A673 (cell line): ENCODE measurements at regions not wholly inside any gene's neighbourhood (a gene's known extent, or its start where the extent isn't known, plus 50 kb on each side); places are given as distances from the start of the nearest gene placed in this dataset.

Experiments used
- BruUV-seq: library from RNA; stranded (reverse); fragments of 400-500 nt; replicated peaks from 2 replicates; lab custom pipeline; 2021; lab: Mats Ljungman, UMichigan
- CTCF ChIA-PET: fragments of 300-600 bp; sonication (Branson Sonifier 250); formaldehyde crosslinking; loops from one replicate; lab custom pipeline; 2022; ENCODE audit warnings: antibody characterized with exemption; lab: Charles Lee
- POLR2A ChIA-PET: fragments of 300-600 bp; sonication (Branson Sonifier 250); formaldehyde crosslinking; loops from one replicate; lab custom pipeline; 2022; ENCODE audit warnings: antibody characterized with exemption; ENCODE audit not compliant: low non-redundant PET; lab: Charles Lee
- DNase-seq: peaks from one replicate; pipeline ENCODE4 v3.0.0-alpha.2; 2015; ENCODE audit warnings: low spot score
- H3K27ac ChIP-seq: fragments of 200-600 bp; sonication (generic); 2 replicates; pipeline ENCODE4 v1.5.1; 2016; ENCODE audit warnings: mixed run types, low read depth, mild to moderate bottlenecking, mixed read lengths, antibody characterized with exemption, low read length; ENCODE audit not compliant: poor library complexity, severe bottlenecking
- H3K27me3 ChIP-seq: fragments of 200-600 bp; sonication (generic); replicated peaks from 2 replicates; pipeline ENCODE4 v1.6.1; 2017; ENCODE audit warnings: mixed run types, low read depth, mild to moderate bottlenecking, mixed read lengths, antibody characterized with exemption, low read length; ENCODE audit not compliant: insufficient read depth, poor library complexity
- H3K36me3 ChIP-seq: fragments of 200-600 bp; sonication (generic); 2 replicates; pipeline ENCODE4 v1.6.1; 2016; ENCODE audit warnings: mixed run types, mild to moderate bottlenecking, mixed read lengths, antibody characterized with exemption, low read length; ENCODE audit not compliant: insufficient read depth, poor library complexity, severe bottlenecking
- H3K4me1 ChIP-seq: fragments of 200-600 bp; sonication (generic); 2 replicates; pipeline ENCODE4 v1.6.1; 2017; ENCODE audit warnings: mixed run types, mild to moderate bottlenecking, mixed read lengths, antibody characterized with exemption, low read length; ENCODE audit not compliant: insufficient read depth, poor library complexity, severe bottlenecking
- H3K4me3 ChIP-seq: fragments of 200-600 bp; sonication (generic); 2 replicates; pipeline ENCODE4 v1.5.1; 2016; ENCODE audit warnings: low read depth, mixed run types, mild to moderate bottlenecking, mixed read lengths, low read length; ENCODE audit not compliant: poor library complexity, severe bottlenecking
- H3K9me3 ChIP-seq: fragments of 200-600 bp; sonication (generic); 2 replicates; pipeline ENCODE4 v1.6.1; 2016; ENCODE audit warnings: mixed run types, low read depth, mild to moderate bottlenecking, mixed read lengths, antibody characterized with exemption, low read length; ENCODE audit not compliant: poor library complexity, severe bottlenecking
- EZH2 ChIP-seq: fragments of 200-600 bp; sonication (generic); IDR thresholded peaks from 2 replicates; pipeline ENCODE4 v1.6.1; 2017; ENCODE audit warnings: borderline replicate concordance, low read depth, mild to moderate bottlenecking, mixed read lengths, antibody characterized with exemption, low read length; ENCODE audit not compliant: poor library complexity, severe bottlenecking
- intact Hi-C: fragments of 100-400 bp; cut with micrococcal nuclease; formaldehyde crosslinking; loops from one replicate; pipeline ENCODE4 v1.10.0; 2022; ENCODE audit not compliant: unreplicated experiment
- TF ChIP-seq, protein P1 (sequence below): fragments of 300-800, 200-600 bp; sonication (generic); conservative IDR thresholded peaks from 2 replicates; pipeline ENCODE4 v1.5.1; 2017; ENCODE audit warnings: low read depth, mild to moderate bottlenecking, antibody characterized with exemption, low read length, moderate library complexity, mixed read lengths

DNA sequence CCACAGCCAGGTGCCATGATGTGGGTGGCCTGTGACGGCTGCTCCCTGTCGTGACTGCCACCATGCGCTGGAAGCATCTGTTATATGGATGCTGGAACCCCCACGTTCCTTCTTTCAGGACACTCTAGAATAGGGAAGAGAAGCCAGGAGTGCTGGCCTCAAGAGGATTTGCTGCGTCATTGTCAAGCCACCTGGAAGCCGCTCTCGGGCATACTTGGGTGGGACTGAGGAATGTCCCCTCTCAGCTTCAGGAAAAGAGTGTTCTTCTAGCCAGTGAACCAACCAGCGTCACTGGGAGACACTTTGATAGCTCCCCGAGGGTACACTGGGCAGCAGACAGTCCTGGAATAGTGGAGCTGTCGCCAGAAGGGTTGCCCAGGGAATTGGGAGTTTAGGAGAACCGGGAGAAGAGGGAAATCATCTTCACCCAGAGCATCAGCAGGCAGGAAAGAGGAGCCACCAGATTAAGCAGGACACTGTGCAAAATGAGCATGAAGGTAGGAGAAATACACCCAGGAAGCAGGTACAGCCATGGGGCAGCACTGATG is 130.8 kb upstream of the SASH1 start:
- Histone ChIP-seq H3K4me3 (no peak overlapping the region), H3K4me1 (no peaks in the 10 kb centered on the region), H3K36me3 (no peaks in the 10 kb centered on the region), H3K9me3 (no peaks in the 10 kb centered on the region), H3K27me3 (no peaks in the 10 kb centered on the region), H3K27ac (no peak overlapping the region)
- intact Hi-C loops: no loop called here
- BruUV-seq: no TSS peak
- no peak for DNase-seq
- POLR2A ChIA-PET: no interaction called here
- TF ChIP-seq EZH2: no peak
- TF ChIP-seq, protein P1, sequence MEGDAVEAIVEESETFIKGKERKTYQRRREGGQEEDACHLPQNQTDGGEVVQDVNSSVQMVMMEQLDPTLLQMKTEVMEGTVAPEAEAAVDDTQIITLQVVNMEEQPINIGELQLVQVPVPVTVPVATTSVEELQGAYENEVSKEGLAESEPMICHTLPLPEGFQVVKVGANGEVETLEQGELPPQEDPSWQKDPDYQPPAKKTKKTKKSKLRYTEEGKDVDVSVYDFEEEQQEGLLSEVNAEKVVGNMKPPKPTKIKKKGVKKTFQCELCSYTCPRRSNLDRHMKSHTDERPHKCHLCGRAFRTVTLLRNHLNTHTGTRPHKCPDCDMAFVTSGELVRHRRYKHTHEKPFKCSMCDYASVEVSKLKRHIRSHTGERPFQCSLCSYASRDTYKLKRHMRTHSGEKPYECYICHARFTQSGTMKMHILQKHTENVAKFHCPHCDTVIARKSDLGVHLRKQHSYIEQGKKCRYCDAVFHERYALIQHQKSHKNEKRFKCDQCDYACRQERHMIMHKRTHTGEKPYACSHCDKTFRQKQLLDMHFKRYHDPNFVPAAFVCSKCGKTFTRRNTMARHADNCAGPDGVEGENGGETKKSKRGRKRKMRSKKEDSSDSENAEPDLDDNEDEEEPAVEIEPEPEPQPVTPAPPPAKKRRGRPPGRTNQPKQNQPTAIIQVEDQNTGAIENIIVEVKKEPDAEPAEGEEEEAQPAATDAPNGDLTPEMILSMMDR: no peak
- CTCF ChIA-PET: no interaction called here

DNA sequence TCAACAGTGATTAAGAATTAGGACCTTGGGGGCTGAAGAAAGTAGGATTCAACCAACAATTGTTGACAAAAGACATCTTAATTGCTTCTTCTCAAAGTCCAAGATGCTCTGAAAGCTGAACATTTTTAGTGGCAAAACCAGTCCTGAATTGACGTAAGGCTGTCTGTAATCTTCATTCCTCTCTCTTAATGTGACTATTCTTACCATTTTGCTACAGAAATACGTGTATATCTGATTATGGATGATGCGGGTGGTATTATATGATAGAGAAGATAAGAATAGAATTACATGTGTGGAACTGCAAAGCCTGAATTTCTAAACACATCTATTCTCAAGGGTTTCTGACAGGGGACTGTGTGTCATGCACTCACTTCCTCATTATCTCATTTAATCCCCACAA is 130.3 kb upstream of the SASH1 start:
- POLR2A ChIA-PET: no interaction called here
- Histone ChIP-seq H3K4me1 (no peaks in the 10 kb centered on the region), H3K9me3 (no peaks in the 10 kb centered on the region), H3K27ac (no peak overlapping the region), H3K27me3 (no peaks in the 10 kb centered on the region), H3K4me3 (no peak overlapping the region), H3K36me3 (no peaks in the 10 kb centered on the region)
- no peak for TF ChIP-seq EZH2
- TF ChIP-seq, protein P1: no peak
- intact Hi-C loops: no loop called here
- BruUV-seq: no TSS peak
- CTCF ChIA-PET: no interaction called here
- DNase-seq: no peak

DNA sequence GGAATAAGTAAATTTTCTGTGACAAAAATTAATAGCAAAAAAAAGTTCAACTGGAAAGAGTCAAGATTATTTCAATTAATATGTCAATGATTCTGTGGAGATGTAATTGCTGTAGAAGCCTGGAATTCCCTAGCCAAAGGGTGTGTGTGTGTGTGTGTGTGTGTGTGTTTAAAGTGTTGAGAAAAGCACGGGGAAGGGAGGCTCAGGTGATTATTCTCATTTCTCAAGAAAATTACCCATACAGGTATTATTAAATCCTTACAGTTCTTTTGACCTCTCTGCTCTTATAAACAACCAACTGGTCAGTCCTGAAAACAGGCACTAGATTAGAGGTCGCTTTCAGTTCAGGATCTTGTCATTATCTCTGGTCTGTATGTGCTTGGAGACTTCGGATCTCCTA is 129.3 kb upstream of the SASH1 start:
- Histone ChIP-seq H3K9me3 (no peaks in the 10 kb centered on the region), H3K4me1 (no peaks in the 10 kb centered on the region), H3K36me3 (no peaks in the 10 kb centered on the region), H3K27me3 (no peaks in the 10 kb centered on the region), H3K4me3 (no peak overlapping the region), H3K27ac (no peak overlapping the region)
- ChIA-PET POLR2A (no interaction called here), CTCF (no interaction called here)
- intact Hi-C loops: no loop called here
- no TSS peak for BruUV-seq
- TF ChIP-seq, protein P1: no peak
- TF ChIP-seq EZH2: no peak
- DNase-seq: no peak
